GM18502 (cell line): ENCODE measurements at regions not wholly inside any gene's neighbourhood (a gene's known extent, or its start where the extent isn't known, plus 50 kb on each side); places are given as distances from the start of the nearest gene placed in this dataset.

Experiments
- ATAC-seq: cut with Tn5 transposase; IDR thresholded peaks from one replicate; pipeline ENCODE4 v1.9.1; 2021; ENCODE audit warnings: mild to moderate bottlenecking; ENCODE audit not compliant: unreplicated experiment, poor library complexity

DNA sequence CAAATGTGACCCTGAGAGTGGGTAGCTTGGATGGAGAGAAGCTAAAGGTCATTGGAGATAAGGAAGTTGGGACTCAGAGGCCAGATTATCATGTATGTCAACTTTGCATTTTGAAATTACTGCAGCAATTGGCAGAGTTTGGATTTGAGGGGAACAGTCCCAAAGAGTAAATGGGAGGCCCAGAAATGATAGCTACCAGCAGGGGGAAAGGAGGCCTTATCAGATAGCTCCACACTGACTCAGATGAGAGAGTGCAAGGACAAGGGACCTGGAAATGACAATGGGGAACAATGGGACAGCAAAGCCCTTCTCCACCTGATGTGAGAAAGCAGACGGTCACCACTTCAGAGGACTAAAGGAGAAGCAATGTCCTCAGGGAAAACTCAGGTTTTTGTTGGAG lies 201.5 kb upstream of the JADE1 start:
- no peak for ATAC-seq

DNA sequence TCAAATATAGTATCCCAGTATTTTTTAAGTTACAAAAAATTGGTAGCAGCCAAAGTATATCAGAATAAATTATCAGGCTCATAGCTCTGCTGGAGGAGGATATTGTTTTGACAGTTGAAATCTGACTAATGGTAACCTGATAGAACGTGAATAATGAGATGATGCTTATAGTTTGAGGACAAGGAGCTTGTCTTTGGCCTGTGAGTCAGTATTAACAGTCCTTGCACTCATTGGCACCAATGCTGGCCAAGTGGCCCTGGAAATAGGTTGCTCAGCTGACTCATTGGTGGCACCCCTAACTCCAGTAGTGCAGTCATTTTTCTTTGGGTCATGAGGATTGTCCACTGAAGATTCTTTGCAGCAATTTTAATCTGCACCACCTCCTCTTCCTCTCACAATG lies 203.3 kb upstream of the JADE1 start:
- no peak for ATAC-seq

DNA sequence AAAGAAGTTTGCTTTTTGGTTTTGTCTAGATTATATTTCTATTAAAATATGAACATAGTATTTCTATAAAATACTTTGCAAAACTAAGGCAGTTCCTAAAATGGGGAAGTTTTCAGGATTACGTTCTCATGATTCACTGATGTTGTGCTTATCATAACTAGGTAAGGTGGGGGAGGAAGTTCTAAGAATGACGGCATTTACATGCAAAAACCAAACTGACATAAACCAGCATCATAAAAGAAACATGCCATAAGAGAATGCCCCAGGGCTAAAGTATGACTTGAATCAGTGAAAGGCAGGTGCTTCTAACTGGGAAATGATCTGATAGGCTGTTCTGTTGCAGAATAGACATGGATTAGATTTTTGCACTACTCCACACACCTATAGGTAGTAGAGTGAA lies 204.7 kb upstream of the JADE1 start:
- no peak for ATAC-seq

DNA sequence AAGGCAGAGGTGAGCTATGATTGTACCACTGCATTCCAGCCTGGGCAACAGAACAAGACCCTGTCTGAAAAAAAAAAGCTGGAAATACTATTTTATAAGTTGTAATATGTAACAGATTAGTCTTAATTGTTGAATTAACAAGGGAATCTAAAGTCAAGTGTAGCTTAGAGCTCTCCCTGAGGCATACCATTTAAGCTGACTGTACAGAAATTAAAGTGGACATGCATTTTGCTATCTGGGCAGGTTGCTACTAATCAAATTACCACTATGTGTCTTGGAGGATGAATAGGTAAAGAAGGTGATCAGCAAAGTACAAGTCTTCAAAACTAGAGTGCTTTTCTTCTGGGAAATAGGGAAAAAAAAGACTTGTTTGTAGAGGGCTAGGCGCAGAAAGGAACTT lies 205.3 kb upstream of the JADE1 start:
- no peak for ATAC-seq

DNA sequence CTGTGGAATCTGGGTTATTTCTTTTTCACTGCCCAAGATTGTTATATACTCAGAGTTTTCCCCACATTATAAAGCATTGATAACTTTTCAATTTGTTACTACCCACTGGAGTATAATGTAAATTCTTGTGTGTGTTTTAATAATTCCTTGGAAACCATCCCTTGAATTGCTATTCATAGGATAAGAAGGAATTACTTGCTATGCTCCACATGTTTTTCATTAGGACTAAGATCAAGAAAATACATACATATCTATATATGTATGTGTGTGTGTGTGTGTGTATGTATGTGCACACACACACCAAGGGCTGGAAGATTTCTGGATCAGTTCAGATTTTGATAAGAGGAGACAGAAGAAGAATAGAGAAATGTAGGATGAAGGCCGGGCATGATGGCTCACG lies 206.4 kb upstream of the JADE1 start:
- ATAC-seq, result no peak

GRCh38 chr4:128601991-128602695 lies 207.4 kb upstream of the JADE1 start:
- no peak for ATAC-seq

- no peak for ATAC-seq
Observed at GRCh38 chr4:128600996-128601871, 208.3 kb upstream of the JADE1 start.

- no peak for ATAC-seq
Observed at GRCh38 chr4:128600410-128600809, 209.1 kb upstream of the JADE1 start.

- no peak for ATAC-seq
Observed at GRCh38 chr4:128597500-128597899, 212.0 kb upstream of the JADE1 start.

DNA sequence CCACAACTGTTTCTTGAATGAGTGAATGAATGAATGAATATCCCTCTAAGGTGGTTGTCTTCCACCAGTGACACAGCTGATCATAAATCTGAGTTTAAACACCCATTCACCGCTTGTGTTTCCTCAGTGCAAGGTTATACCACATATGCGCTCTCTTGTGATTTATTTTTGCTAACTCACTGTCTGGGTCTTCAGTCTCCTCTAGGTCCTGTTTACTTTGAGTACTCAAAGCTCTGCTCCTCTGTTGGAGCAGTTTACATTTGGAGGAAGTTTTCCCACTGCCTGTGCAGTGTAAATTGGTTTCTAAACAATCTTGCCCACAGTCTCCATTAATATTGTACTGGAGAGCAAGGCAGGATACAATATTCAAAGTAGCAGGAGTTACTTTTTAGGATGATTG lies 212.6 kb upstream of the JADE1 start:
- no peak for ATAC-seq

DNA sequence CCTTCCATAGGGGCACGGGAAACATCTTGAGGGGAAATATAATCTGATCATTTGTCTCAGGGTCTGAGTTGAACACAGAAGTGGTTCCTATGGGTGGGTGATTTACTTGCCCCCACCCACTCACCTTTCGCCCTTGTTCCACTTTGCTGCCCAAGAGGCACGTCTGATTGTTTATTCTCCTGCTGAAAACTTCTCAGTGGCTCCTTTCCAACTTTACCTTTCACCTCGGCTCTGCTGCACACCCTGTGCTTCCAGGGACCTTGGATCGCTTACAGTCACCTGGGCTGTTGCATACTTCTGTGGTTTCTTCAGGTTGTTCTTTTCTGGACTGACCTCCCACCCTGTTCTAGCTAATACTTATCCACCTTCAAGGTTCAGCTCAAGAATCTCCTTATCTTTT lies 213.4 kb upstream of the JADE1 start:
- ATAC-seq, result no peak

DNA sequence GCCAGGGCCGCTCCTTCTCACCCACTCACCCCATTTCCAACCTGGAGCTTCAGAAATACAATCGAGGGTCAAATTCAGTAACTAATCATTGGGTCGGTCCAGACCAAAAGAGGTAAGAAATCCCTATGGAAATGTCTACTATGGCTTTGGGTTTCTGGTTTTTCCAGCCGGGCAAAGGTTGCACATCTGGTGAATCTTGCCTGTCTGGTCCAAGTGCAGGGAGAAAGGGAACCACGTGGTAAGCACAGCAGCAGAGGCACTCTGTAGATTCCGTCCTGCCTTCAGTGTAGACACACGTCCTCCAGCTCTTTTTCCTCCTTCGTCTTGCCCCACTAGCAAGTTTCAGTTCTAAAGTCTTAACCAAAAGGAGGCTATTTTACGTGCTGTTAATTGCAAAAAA lies 218.0 kb upstream of the JADE1 start:
- no peak for ATAC-seq

DNA sequence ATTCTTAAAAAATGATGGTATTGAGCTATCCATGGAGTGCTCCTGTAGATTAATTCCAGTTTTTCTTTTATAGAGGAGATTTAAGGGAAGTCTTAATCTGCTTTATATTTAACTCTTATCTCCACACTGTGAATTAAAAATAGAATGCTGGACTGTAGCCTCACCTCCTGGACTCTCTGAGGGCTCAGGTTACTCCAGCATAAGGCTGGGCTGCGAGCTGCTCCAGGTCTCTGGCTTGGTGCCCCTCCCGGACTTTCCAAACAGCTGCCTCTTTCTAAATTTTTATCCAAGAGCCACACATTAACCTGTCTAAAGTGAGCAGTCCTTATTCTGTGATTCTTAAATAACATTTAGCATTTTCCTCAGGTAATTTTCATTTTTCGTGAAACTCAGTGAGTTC lies 218.7 kb upstream of the JADE1 start:
- no peak for ATAC-seq

DNA sequence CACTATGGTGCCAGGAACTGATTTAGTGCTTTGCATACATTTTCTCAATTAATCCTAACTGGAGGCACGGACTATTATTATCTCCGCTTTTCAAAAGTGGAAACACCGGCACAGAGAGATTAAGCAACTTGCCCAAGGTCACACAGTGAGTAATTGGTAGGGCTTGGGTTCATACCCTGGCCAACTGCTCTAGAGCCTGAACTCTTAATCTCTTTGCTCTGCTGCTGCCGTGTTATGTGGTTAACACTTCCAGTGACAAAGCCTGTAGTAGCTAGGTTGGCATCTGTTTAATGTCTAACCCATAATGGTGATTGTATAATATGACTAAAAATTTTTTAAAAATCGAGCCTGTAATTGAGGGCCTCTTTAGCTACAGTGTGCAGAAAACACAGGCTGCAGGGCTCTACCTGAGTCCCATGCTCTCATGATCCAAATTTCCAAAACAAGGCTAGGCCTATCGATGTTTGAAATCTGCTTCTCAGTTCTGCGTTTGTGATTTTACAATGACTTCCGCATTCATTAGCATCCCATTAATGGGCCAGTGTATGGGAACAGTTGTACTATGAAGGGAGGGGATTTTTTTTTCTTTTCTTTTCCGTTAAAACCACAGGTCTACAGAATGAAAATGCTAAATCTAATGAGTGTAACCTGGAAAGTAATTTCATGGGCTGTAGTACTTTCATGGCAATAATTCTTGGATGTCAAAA lies 219.3 kb upstream of the JADE1 start:
- ATAC-seq, result no peak

DNA sequence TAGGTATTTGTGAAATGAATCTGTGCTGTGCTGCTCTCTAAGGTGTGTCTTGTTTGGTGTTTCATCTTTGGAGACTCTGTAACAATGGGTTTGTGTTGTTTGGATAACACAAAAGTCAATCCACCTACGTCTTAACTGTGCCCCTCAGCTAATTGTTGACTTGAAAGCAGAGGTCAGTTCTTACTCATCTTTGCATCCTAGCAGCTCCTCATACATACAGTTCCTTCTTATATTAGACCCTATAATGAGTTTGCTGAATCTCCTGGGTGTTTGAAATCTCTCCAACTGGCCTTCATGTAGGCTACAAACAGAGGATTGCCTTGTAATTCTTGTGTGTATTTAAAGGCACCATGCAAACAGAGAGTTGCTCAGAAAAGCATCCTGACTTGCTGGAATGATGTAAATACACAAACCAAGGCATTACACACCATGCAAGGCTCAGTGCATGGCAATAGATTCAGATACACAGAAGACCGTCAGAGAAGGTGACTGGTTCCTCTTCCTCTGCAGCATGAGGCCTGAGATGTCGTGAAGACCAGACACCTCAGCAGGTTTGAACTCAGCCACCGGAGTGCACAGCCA lies 220.0 kb upstream of the JADE1 start:
- no peak for ATAC-seq

GRCh38 chr4:128587382-128587781 lies 222.1 kb upstream of the JADE1 start:
- ATAC-seq, result no peak

GRCh38 chr4:128583753-128584712 lies 225.5 kb upstream of the JADE1 start:
- ATAC-seq, result no peak

GRCh38 chr4:128582427-128582870 lies 227.1 kb upstream of the JADE1 start:
- ATAC-seq, result no peak

DNA sequence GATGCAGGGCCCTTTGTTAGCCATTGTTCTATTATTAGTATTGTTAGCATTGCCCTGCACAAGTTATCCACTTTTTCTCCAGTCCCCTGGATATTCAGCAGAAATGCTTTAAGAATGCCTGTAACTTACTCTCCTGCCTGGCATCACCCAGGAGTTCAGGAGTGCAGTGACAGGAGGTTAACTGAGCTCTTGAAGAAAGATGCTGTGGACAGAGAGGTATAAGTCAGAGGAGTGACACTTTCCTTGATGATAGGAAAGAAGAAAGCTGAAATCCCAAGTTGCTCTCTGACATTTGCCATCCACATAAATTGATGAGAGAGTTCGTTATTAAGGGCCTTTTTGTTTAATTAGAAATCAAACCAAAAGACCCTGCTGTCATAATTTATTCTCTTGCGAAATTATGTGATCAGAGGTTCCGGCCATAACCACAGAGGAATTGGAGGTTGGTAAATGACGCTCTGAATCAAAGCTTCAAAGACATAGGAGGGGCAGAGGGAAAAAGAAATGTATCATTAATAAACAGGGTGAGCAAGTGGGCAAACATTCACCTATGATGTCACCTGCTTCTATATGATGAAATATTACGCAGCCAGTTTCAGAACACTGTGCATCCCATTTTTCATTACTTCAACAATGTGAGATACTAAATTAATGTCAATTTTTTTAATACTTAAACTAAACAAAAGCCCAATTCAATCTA lies 230.2 kb upstream of the JADE1 start:
- ATAC-seq, result no peak
